MM.1S (cell line): ENCODE measurements at regions not wholly inside any gene's neighbourhood (a gene's known extent, or its start where the extent isn't known, plus 50 kb on each side); places are given as distances from the start of the nearest gene placed in this dataset.

Source experiments
- DNase-seq: peaks from one replicate; pipeline ENCODE4 v3.0.0-alpha.2; 2015
- H2AFZ ChIP-seq: fragments of 300-600 bp; sonication (generic); 2 replicates; pipeline ENCODE4 v1.6.0; 2016; ENCODE audit warnings: antibody characterized with exemption, low read length
- H3F3A ChIP-seq: fragments of 300-600 bp; sonication (generic); 2 replicates; pipeline ENCODE4 v1.6.1; 2016; ENCODE audit warnings: mild to moderate bottlenecking, antibody characterized with exemption, low read length, moderate library complexity, mixed read lengths; ENCODE audit not compliant: insufficient read depth
- H3K27ac ChIP-seq: fragments of 300-600 bp; sonication (generic); 2 replicates; pipeline ENCODE4 v1.5.1; 2016; ENCODE audit warnings: mild to moderate bottlenecking, low read length
- H3K27me3 ChIP-seq: fragments of 300-600 bp; sonication (generic); replicated peaks from 2 replicates; pipeline ENCODE4 v1.6.0; 2016; ENCODE audit warnings: low read length; ENCODE audit not compliant: insufficient read depth
- H3K36me3 ChIP-seq: fragments of 300-600 bp; sonication (generic); replicated peaks from 2 replicates; pipeline ENCODE4 v1.6.1; 2016; ENCODE audit warnings: mild to moderate bottlenecking, low read length, mixed read lengths; ENCODE audit not compliant: insufficient read depth
- H3K4me1 ChIP-seq: fragments of 300-600 bp; sonication (generic); 2 replicates; pipeline ENCODE4 v1.6.1; 2016; ENCODE audit warnings: low read length, mixed read lengths
- H3K4me2 ChIP-seq: fragments of 300-600 bp; sonication (generic); 2 replicates; pipeline ENCODE4 v1.6.0; 2016; ENCODE audit warnings: low read depth, low read length
- H3K4me3 ChIP-seq: fragments of 300-600 bp; sonication (generic); 2 replicates; pipeline ENCODE4 v1.5.1; 2016; ENCODE audit warnings: low read length, mixed read lengths
- H3K79me2 ChIP-seq: fragments of 300-600 bp; sonication (generic); 2 replicates; pipeline ENCODE4 v1.6.1; 2016; ENCODE audit warnings: mixed run types, low read length, mixed read lengths
- H3K9ac ChIP-seq: fragments of 300-600 bp; sonication (generic); 2 replicates; pipeline ENCODE4 v1.6.1; 2016; ENCODE audit warnings: low read length, mixed read lengths
- H3K9me2 ChIP-seq: fragments of 300-600 bp; sonication (generic); replicated peaks from 2 replicates; pipeline ENCODE4 v1.6.1; 2016; ENCODE audit warnings: mild to moderate bottlenecking, low read length, mixed read lengths; ENCODE audit not compliant: insufficient read depth
- H3K9me3 ChIP-seq: fragments of 300-600 bp; sonication (generic); replicated peaks from 2 replicates; pipeline ENCODE4 v1.6.1; 2016; ENCODE audit warnings: mild to moderate bottlenecking, low read length, mixed read lengths; ENCODE audit not compliant: insufficient read depth
- H4K20me1 ChIP-seq: fragments of 300-600 bp; sonication (generic); 2 replicates; pipeline ENCODE4 v1.6.1; 2016; ENCODE audit warnings: mild to moderate bottlenecking, low read length, moderate library complexity, mixed read lengths; ENCODE audit not compliant: insufficient read depth
- EZH2 ChIP-seq: fragments of 300-600 bp; sonication (generic); optimal IDR thresholded peaks from 2 replicates; pipeline ENCODE3; 2017; ENCODE audit warnings: low read depth, mild to moderate bottlenecking, antibody characterized with exemption, low read length, mixed read lengths
- EZH2phosphoT487 ChIP-seq: fragments of 300-600 bp; sonication (generic); IDR thresholded peaks from 2 replicates; pipeline ENCODE4 v1.6.1; 2018; ENCODE audit warnings: antibody characterized with exemption, low read length
- TF ChIP-seq, protein P1 (sequence below): fragments of 300-600 bp; sonication (generic); IDR thresholded peaks from 2 replicates; pipeline ENCODE4 v1.5.1; 2016; ENCODE audit warnings: antibody characterized with exemption, low read length, mixed read lengths

DNA sequence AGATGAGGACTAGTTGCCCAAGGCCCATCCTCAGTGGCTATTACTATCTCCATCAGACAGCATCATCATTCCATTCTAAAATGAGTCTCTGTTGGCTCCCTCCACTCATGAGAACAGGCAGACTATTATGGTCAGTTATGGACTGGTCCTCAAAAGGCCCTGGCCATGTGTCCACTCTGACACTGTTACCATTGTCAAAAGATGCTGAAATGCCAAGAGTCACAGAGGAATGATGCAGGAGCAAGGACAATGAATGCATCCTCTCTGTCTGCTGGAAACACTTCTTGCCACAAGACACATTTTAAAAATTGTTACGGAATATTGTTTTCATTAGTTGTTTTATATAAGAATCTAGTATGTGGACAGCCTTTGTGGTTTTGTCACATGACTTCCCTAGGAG is 53.3 kb upstream of the STT3B start:
- no peak overlapping the region for H2AFZ ChIP-seq
- TF ChIP-seq, protein P1, sequence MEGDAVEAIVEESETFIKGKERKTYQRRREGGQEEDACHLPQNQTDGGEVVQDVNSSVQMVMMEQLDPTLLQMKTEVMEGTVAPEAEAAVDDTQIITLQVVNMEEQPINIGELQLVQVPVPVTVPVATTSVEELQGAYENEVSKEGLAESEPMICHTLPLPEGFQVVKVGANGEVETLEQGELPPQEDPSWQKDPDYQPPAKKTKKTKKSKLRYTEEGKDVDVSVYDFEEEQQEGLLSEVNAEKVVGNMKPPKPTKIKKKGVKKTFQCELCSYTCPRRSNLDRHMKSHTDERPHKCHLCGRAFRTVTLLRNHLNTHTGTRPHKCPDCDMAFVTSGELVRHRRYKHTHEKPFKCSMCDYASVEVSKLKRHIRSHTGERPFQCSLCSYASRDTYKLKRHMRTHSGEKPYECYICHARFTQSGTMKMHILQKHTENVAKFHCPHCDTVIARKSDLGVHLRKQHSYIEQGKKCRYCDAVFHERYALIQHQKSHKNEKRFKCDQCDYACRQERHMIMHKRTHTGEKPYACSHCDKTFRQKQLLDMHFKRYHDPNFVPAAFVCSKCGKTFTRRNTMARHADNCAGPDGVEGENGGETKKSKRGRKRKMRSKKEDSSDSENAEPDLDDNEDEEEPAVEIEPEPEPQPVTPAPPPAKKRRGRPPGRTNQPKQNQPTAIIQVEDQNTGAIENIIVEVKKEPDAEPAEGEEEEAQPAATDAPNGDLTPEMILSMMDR = no peak
- TF ChIP-seq EZH2 (no peak), EZH2phosphoT487 (no peak)
- no peaks in the 10 kb centered on the region for H3F3A ChIP-seq
- no peaks in the 10 kb centered on the region for H3K9me2 ChIP-seq
- H3K9me3 ChIP-seq = no peaks in the 10 kb centered on the region
- H3K27ac ChIP-seq = no peak overlapping the region
- no peak overlapping the region for H3K4me3 ChIP-seq
- H3K9ac ChIP-seq = no peak overlapping the region
- no peaks in the 10 kb centered on the region for H3K36me3 ChIP-seq
- H3K4me1 ChIP-seq = no peaks in the 10 kb centered on the region
- H3K4me2 ChIP-seq = no peak overlapping the region
- H4K20me1 ChIP-seq = no peaks in the 10 kb centered on the region
- DNase-seq = no peak
- no peaks in the 10 kb centered on the region for H3K79me2 ChIP-seq
- no peaks in the 10 kb centered on the region for H3K27me3 ChIP-seq

DNA sequence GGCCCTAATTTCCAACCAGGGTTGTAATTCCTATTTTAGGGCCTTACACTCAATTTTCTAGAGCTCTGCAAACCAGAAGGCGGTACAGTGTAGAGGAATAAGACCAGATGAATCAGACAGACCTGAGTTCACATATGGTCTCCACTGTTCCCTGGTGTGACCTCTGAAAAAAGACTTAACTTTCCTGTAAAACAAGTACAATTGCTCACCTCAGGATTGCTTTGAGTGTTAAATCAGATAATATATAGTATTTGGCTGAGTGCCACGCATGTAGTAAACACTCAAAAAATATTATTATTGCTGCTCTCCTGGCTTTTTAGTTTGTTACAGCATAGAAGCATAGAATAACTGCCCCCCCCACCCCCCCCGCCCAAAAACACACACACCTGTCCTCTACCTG is 51.0 kb upstream of the STT3B start:
- H3F3A ChIP-seq = no peaks in the 10 kb centered on the region
- H2AFZ ChIP-seq = no peak overlapping the region
- no peaks in the 10 kb centered on the region for H3K4me1 ChIP-seq
- no peaks in the 10 kb centered on the region for H4K20me1 ChIP-seq
- no peak for DNase-seq
- no peak overlapping the region for H3K9ac ChIP-seq
- H3K36me3 ChIP-seq = no peaks in the 10 kb centered on the region
- no peak overlapping the region for H3K27ac ChIP-seq
- no peaks in the 10 kb centered on the region for H3K79me2 ChIP-seq
- no peaks in the 10 kb centered on the region for H3K9me3 ChIP-seq
- no peaks in the 10 kb centered on the region for H3K9me2 ChIP-seq
- H3K4me2 ChIP-seq = no peak overlapping the region
- TF ChIP-seq EZH2phosphoT487 (no peak), EZH2 (no peak)
- TF ChIP-seq, protein P1 = no peak
- H3K4me3 ChIP-seq = no peak overlapping the region
- no peaks in the 10 kb centered on the region for H3K27me3 ChIP-seq

DNA sequence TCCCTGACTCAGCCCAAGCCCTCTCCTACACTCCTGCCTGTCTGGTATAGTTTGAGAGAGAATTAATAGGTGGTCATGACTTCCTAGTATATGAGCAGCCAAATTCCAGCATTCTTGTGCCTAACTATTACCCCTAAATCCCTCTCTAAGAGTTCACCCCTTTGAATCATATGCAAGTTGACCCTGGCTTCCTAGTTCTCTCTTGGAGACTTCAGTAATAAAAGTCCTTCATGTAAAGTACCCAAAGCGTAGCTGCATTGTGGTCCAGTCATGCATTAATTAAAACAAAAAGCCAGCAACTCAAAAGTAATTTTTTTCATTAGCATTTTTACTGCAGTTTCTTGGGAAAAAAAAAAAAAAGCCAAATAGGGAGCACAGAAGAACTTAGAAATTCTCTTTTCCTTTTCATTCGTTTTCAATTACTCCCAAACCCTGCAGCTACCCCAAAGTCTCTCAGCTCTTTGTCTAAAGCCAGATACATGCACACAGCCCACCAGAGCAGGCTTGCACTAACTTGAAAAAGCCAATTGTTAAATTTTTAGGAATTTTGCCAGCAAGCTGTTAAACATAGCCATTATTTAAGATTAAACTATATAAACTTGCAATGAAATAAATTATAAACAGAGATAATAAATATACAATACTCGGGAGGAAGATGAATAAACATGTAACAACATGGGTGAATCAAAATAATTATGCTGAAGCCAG is 50.1 kb upstream of the STT3B start:
- H3K27ac ChIP-seq = no peak overlapping the region
- no peak for DNase-seq
- H3K4me3 ChIP-seq = no peak overlapping the region
- TF ChIP-seq, protein P1 = no peak
- no peak for TF ChIP-seq EZH2phosphoT487
- TF ChIP-seq EZH2 = no peak
- H3K27me3 ChIP-seq = no peaks in the 10 kb centered on the region
- no peaks in the 10 kb centered on the region for H4K20me1 ChIP-seq
- no peak overlapping the region for H3K9ac ChIP-seq
- no peaks in the 10 kb centered on the region for H3K36me3 ChIP-seq
- no peaks in the 10 kb centered on the region for H3F3A ChIP-seq
- no peaks in the 10 kb centered on the region for H3K4me1 ChIP-seq
- H3K9me3 ChIP-seq = no peaks in the 10 kb centered on the region
- H3K9me2 ChIP-seq = no peaks in the 10 kb centered on the region
- no peak overlapping the region for H2AFZ ChIP-seq
- H3K4me2 ChIP-seq = no peak overlapping the region
- no peaks in the 10 kb centered on the region for H3K79me2 ChIP-seq
